ENCODE measurements at regions not wholly inside any gene's neighbourhood (a gene's known extent, or its start where the extent isn't known, plus 50 kb on each side); places are given as distances from the start of the nearest gene placed in this dataset.

DNA sequence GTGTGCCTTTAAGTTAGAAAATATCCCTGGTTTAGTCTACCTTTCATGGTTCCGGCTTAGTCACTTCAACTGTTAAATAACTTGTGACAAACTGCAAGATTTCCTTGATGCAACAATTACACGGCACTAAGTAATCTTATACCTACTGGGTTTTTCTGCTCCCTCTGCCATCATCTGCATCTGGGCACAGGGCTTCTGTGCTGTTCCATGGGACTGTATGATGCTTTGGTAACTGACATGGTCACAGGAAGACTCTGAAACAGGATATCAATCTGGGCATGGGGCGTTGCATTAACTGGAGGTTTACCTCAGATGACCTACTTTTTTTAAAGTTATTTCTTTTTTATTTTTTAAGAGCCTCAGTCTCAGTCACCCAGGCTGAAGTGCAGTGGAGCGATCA, 365.4 kb downstream of the SS18 start:
- no peak for DNase-seq (ENCODE audit: low read depth in 2 of 2)

DNA sequence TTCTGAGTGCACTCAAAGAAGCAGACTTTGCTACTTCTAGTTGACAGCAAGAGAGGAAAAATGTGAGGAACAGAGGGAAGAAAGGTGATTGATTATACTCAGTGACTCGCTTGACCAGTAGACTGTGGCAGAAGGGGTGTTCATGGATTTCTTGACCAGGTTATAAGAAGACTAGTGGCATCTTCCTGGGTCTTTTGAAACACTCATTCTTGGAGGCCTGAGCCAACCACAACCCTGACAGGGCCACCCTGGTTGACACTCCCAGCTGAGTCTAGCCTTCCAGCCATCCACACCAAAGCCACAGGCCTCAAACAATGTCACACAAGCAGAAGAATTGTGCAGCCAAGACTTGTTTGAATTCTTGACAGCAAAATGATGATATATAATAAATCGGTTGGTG, 366.3 kb downstream of the SS18 start:
- DNase-seq (ENCODE audit: low read depth in 2 of 2), result no peak

- DNase-seq (ENCODE audit: low read depth in 2 of 2), result no peak
Observed at GRCh38 chr18:25713103-25713502, 361.1 kb upstream of the ZNF521 start.

DNA sequence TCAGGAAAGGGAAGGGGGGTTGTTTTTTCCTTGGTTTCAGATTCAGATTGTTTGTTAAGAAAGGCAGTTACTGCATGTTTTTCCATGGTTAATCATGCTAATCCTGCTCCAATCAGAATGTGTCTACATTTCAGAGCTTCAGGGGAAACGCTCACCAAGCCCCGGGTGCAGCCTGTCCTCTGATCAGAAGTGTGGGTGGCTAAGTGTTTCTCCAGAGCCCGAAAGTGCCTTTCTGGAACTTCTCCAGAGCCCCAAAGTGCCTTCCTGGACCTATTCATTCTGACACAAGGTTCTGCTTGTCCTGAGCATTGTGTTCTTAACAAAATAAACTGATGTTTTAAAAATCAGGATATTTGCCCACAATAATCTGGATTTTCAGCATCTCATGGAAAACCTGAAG, 359.0 kb upstream of the ZNF521 start:
- no peak for DNase-seq (ENCODE audit: low read depth in 2 of 2)

DNA sequence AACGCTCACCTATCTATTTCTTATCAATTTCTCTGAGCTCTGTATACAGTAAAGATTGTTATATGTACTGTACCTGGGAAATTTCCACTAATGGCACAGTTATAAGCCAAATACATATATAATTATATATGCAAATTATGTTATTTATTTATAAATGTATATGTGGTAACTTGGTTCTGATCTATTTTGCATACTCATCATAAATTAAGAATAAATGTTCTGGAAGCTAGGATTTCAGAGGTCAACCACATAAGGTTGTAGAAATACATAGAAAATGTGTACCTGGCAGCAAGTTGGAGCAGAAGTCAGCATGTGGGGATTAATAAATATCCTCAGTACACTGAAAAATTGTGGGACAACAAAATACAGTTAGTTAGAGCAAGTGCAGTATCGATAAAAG, 353.7 kb upstream of the ZNF521 start:
- no peak for DNase-seq (ENCODE audit: low read depth in 2 of 2)

- DNase-seq (ENCODE audit: low read depth in 2 of 2), result no peak
Observed at GRCh38 chr18:25704494-25704893, 352.5 kb upstream of the ZNF521 start.

DNA sequence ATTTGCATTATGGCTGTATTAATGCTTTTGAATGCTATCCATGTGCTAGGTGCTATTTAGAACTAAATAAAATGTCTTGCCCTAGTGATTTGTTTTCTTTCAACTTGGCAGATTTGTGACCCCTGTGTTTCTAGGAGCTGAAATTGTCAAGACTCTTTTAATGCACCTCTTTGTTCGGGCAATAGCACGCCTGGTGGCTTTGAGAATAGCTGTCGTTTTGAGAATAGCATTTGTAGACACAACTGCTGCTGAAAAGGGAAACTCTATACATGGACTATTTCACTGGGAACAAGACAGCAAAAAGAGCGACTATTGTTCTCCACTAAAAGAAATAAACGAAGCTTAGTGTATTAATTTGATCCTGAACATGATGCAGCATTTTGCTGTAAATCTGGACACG, 352.1 kb upstream of the ZNF521 start:
- DNase-seq (ENCODE audit: low read depth in 2 of 2), result no peak

GRCh38 chr18:25701821-25702220, 349.9 kb upstream of the ZNF521 start:
- no peak for DNase-seq (ENCODE audit: low read depth in 2 of 2)

- no peak for DNase-seq (ENCODE audit: low read depth in 2 of 2)
Observed at GRCh38 chr18:25686960-25687500, 335.1 kb upstream of the ZNF521 start.

- DNase-seq (ENCODE audit: low read depth in 2 of 2), result no peak
Observed at GRCh38 chr18:25685088-25685487, 333.1 kb upstream of the ZNF521 start.

DNA sequence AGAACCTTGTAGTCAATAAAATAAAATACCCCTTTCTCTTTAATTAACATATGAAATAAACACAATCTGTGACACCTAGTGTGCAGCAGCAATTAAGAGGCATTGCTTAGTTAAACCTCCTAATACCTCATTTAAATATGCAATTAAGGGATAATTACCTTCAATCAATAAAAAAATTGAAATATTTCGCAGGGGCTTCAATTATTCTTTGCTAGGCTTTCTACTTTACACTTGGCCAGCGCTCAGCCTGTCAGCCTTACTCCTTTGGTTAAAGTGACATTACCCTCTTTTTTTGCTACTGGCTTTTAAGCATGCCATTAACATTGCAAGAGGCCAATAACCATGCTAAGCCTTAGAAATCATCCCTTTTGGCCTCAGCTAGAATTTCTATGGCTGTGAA, 327.5 kb upstream of the ZNF521 start:
- no peak for DNase-seq (ENCODE audit: low read depth in 2 of 2)

DNA sequence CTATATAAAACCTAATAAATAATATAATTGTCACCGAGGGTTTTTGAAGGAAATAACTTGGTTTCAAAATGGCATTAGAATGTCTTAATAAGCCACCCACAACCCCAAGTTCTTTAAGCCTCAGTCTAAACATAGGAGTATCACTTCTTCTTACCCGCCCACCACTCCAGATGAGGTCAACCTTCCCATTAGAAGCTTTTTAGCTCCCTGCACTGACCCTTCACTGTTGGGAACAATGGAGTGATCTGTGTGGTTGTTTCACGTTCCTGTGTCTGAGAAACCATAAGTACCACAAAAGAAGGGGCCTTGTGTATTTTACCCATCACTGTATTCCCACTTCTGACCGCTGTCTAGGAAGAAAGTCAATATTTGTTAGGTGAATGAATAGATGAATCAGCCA, 326.3 kb upstream of the ZNF521 start:
- DNase-seq (ENCODE audit: low read depth in 2 of 2), result no peak

DNA sequence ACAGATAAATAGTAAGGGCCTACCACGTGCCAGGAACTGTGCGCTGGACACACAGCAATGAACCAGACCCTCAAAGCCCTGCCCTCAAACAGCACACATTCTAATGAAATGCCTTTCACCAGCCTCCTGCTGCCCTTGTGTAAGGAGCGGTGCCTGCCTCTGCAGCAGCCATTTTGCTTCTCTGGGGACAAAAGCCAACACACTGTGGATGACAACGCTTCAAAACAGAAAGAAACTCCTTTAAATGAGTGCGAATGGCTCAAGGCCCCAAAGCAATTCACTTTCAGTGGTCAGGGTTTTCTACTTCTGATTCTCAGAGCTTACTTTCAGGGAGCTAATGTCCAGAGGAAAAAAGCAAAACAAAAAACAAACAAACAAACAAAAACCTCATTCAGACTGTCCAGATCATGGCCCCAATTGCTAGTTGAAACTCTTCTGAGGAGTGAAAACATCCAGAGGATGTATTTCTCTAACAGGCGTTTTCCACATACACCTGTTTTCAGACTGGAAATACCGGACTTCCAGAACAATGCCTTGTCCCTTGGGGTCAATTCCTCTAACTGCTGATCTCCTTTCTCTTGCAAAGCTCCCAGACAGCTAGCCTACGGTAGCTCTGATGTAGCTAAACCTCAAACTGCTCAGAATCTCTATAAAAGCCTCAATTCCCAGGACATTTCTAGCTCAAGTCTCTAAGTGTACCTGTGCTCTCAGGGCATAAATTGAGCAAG, 323.3 kb upstream of the ZNF521 start:
- DNase-seq (ENCODE audit: low read depth in 2 of 2), result no peak

- DNase-seq (ENCODE audit: low read depth in 2 of 2), result no peak
Observed at GRCh38 chr18:25674183-25674582, 322.2 kb upstream of the ZNF521 start.

DNA sequence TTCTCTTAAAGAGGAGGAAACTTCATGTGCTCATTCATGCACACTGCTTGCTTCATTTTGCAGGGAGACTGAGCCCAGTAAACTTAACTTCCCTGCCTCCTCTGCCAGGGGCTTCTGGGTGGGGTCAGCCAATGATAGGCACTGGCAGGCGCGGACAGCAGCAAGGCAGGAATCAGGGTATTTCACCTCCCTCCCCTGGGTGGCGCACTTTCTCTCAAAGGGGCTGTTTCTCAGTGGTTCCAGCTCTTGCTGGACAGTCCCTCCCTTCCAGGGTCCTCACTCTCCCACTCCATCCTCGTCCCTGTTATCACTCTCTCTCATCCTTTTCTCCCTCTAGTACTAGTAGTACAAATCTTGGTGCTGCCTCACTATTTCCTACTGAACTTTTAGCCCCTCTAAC, 320.5 kb upstream of the ZNF521 start:
- no peak for DNase-seq (ENCODE audit: low read depth in 2 of 2)

- no peak for DNase-seq (ENCODE audit: low read depth in 2 of 2)
Observed at GRCh38 chr18:25669741-25670140, 317.8 kb upstream of the ZNF521 start.

- no peak for DNase-seq (ENCODE audit: low read depth in 2 of 2)
Observed at GRCh38 chr18:25662272-25662671, 310.3 kb upstream of the ZNF521 start.

DNA sequence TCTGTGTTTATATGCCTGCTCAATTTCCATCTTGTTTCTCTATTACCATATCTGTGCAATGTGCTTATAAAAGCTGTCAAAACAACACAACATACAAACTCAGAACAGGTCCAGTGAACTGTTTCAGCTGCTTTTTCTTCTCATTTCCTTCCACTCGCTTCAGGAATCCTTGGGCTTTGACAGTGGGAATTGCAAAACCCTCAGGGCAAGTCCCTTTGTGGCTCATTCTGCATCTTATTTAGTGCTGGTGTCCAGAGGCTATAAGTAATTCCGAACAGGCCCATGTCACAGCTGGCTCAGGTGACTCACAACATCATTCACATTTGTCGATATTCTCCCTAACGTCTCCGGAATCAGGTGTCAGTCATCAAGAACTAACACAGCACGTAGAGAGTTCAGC, 309.9 kb upstream of the ZNF521 start:
- no peak for DNase-seq (ENCODE audit: low read depth in 2 of 2)

- no peak for DNase-seq (ENCODE audit: low read depth in 2 of 2)
Observed at GRCh38 chr18:25659541-25659940, 307.6 kb upstream of the ZNF521 start.

- DNase-seq (ENCODE audit: low read depth in 2 of 2), result no peak
Observed at GRCh38 chr18:25658476-25658875, 306.5 kb upstream of the ZNF521 start.

DNA sequence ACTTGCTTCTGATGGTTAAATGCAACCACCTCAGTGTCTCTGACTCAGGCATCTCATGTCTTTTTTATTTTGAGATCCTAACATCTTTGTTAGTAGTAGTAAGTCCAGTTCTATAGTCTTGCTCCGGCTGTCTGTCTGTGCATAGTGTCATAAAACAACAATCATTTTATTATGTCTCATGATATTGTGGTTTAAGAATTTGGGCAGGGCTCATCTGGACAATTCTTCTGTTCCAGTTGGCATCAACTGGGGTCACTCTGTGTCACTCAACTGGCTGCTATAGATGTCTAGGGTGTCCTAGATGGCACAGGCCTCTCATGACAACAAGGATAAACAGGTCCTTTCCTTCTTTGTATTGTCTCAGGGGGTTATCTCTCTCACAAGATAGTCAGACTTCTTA, 299.6 kb upstream of the ZNF521 start:
- no peak for DNase-seq (ENCODE audit: low read depth in 2 of 2)

- no peak for DNase-seq (ENCODE audit: low read depth in 2 of 2)
Observed at GRCh38 chr18:25650201-25650941, 298.4 kb upstream of the ZNF521 start.

GRCh38 chr18:25648716-25649260, 296.8 kb upstream of the ZNF521 start:
- DNase-seq (ENCODE audit: low read depth in 2 of 2), result no peak

Data from stimulated activated CD8-positive, alpha-beta memory T cell treated with anti-CD3 and anti-CD28 coated beads, Interleukin-15, amount 100 ng/mL, for 48 hours (primary cell).